Ramos (cell line): ENCODE measurements at regions not wholly inside any gene's neighbourhood (a gene's known extent, or its start where the extent isn't known, plus 50 kb on each side); places are given as distances from the start of the nearest gene placed in this dataset.
"Not testable (repeated sequence)": the region's sequence is repeated elsewhere in the genome, so short reads cannot be mapped to it uniquely, and the experiment has no call there.

Source experiments
- in situ Hi-C: fragments of 300-500 bp; cut with MboI; formaldehyde crosslinking; loops from one replicate; pipeline ENCODE4 v1.14.3; 2022; ENCODE audit warnings: low sequenced_read_pairs; ENCODE audit not compliant: unreplicated experiment

DNA sequence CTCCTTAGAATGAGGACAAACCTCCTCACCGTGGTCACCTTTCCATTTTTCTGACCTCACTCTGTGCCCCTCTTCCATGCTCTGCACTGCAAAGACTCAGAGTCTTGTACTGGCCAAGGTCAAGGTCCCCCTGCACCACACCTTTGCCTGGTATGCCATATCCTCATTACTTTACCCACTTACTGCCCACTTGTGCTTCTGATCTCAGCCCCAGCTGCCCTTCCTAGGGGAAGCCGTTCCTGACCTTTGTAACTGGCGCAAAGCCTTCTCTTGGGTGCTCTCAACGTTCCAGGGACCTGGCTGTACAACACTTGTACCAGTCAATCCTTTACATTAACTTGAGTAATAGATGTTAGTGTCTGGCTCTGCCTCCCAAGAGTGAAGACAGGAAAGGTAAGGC is 256.0 kb downstream of the SV2B start:
- in situ Hi-C loops: no loop called here

DNA sequence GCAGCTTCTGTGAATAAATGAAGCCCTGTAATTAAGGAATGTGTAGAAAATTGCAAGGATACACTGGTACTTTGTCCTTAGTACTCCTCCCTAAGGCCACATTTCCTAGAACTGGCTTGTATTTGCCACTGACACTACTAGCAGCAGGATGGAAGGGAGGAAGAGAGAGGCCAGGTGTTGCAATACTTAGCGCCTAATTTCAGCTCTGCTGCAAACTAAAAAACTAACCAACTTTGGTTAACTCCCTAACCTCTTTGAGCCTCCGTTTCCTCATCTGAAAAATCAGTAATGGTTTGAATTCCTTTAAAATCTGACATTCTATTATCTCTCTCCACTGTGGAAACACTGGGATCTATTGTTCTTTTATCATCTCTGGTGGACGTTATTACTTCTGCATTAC is 257.0 kb downstream of the SV2B start:
- in situ Hi-C loops: no loop called here

- in situ Hi-C loops: no loop called here
Measured at GRCh38 chr15:91357486-91357885, 257.4 kb downstream of the SV2B start.

DNA sequence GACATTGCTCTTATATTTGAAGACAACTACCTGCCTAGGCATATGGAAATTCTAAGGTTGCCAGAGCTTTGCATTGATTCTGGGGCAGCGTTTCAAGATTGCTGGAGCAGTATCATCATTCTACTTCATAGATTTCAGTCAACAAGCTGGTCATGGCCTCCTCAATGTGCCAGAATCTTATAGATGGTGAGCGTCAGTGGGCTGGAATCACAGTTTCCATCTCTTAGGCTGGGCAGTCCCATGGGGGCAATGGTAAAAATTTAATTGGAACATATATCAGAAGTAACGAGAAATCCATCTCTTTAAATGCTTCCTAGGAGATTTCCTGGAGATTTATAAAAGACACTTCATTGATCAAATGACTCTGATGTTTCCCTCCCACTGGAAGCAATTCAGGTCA is 258.3 kb downstream of the SV2B start:
- in situ Hi-C loops: no loop called here

DNA sequence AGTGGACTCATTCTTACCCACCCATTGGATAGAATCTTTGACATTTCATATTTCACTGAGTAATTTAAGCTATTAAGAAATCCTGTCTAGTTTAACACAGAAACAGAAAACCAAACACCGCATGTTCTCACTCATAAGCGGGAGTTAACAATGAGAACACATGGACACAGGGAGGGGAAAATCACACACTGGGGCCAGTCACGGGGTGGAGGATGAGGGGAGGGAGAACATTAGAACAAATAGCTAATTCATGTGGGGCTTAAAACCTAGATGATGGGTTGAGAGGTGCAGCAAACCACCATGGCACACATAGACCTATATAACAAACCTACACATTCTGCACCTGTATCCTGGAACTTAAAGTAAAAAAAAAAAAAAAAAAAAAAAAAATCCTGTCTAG is 261.6 kb downstream of the SV2B start:
- in situ Hi-C loops: not testable (repeated sequence)

GRCh38 chr15:91366111-91366510 is 266.1 kb downstream of the SV2B start:
- in situ Hi-C loops: no loop called here

GRCh38 chr15:91368611-91369010 is 268.6 kb downstream of the SV2B start:
- in situ Hi-C loops: no loop called here

- in situ Hi-C loops: no loop called here
Measured at GRCh38 chr15:91369823-91370222, 269.8 kb downstream of the SV2B start.

GRCh38 chr15:91371345-91371744 is 271.3 kb downstream of the SV2B start:
- in situ Hi-C loops: not testable (repeated sequence)

GRCh38 chr15:91374336-91374735 is 274.3 kb downstream of the SV2B start:
- in situ Hi-C loops: no loop called here

- in situ Hi-C loops: no loop called here
Measured at GRCh38 chr15:91376038-91376437, 276.0 kb downstream of the SV2B start.

- in situ Hi-C loops: no loop called here
Measured at GRCh38 chr15:91380114-91380513, 280.1 kb downstream of the SV2B start.

GRCh38 chr15:91383532-91383931 is 283.5 kb downstream of the SV2B start:
- in situ Hi-C loops: no loop called here

DNA sequence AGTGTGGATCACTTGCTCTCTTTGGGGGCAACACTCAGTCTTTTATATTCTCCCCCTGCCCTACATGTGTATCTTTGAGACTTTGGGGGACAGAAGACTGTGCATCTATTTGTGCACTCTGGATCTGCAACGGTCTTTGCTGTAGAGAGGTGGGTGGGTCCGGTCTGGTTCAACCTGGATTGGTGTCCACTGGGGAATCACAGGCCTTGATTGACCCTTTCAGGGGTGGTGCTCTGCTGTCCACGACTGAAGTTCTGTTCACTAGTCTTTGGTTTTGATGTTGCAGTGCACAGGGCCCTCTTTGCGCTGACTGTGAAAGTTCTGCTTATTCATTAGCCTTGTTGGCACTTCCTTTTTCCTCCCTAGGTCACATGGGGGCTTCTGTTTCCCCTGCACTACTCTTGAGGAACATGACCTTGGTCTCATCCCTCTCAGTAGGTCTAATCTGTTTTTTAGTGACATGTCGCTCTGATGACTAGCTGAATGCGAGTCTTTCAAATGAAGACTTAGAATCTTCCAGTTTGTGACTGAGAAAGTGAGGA is 284.2 kb downstream of the SV2B start:
- in situ Hi-C loops: no loop called here

- in situ Hi-C loops: no loop called here
Measured at GRCh38 chr15:91385311-91385710, 285.3 kb downstream of the SV2B start.

GRCh38 chr15:91393186-91393585 is 293.1 kb downstream of the SV2B start:
- in situ Hi-C loops: no loop called here

DNA sequence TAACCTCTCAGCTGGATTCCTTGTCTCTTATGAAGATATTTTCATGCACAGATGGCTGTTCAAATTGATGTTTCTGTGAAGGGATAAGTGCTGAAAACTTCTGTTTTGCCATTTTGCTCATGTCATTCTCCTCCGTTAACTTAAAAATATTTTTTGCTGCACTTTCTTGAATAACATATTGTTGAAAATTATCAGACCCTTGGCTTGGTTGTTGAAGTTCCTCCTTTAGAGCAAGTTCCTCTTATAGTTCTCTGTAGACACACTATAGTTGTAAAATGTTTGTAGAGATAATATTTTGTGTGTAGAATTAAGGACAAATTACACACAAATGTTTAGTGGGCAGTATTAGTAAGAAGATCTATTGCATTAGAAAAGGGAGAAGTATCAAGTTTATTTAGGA is 300.4 kb downstream of the SV2B start:
- in situ Hi-C loops: no loop called here

DNA sequence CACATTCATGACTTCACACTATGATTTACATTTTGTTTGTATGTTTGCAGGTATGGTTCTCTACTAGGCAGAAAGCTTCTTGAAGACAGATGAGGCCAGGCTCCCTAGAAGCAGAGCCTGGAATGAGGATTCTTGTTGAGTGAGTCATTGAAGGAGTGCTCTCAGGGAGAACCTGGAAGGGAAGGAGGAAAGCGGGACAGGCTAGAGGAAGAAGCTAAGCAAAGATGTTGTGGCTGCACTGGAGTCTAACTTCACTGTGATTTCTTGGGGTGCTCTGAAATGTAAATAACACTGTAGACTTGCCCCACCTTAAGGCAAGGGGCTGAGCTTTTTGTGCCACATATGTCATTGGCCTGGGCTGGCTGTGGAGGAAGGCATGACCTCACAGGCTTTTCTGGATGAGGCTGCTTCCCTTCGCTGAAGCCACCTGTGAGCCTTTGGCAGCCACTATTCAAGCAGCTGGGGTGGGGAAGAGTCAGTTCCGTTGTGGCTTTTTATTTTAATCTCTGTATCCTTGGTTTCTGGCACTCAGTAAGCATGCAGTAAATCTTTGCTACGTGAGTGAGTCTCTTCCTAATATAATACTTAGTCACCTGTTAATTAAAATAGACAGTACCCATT is 307.3 kb downstream of the SV2B start:
- in situ Hi-C loops: no loop called here

GRCh38 chr15:91408476-91409076 is 308.5 kb downstream of the SV2B start:
- in situ Hi-C loops: no loop called here

GRCh38 chr15:91409387-91409786 is 309.3 kb downstream of the SV2B start:
- in situ Hi-C loops: no loop called here

DNA sequence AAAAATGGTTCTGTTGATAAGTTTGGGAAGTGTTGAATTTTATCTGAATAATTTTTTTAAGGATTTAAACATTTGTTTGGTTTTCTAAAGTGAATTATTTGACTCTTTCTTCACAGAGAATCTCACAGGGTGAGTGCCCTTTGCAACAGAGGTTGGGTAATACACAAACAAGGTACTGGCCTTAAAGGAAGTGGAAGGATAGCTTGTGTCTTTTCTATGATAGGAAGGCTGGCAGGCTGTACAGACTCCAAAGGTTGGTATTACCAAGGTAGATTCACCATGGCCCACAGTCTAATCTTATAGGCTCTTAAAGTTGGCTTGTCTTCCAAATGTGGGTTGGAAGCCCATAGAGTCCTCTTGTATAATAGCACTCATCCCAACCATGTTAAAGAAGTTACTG is 311.5 kb downstream of the SV2B start:
- in situ Hi-C loops: no loop called here
